HEK293T (cell line): ENCODE measurements at regions not wholly inside any gene's neighbourhood (a gene's known extent, or its start where the extent isn't known, plus 50 kb on each side); places are given as distances from the start of the nearest gene placed in this dataset.

ENCODE experiments used
- BHLHE40 ChIP-seq: fragments of 450-650 bp; IDR thresholded peaks from 2 replicates; pipeline ENCODE4 v1.6.1; 2016; ENCODE audit warnings: mild to moderate bottlenecking, moderate library complexity, borderline replicate concordance
- CTBP1 ChIP-seq: fragments of 450-650 bp; IDR thresholded peaks from 2 replicates; pipeline ENCODE4 v1.6.1; 2016; ENCODE audit warnings: borderline replicate concordance
- ELF4 ChIP-seq: fragments of 450-650 bp; IDR thresholded peaks from 2 replicates; pipeline ENCODE4 v1.6.1; 2017; ENCODE audit warnings: antibody characterized with exemption
- FOXA1 ChIP-seq: fragments of 450-650 bp; IDR thresholded peaks from 2 replicates; pipeline ENCODE4 v1.6.1; 2016; ENCODE audit warnings: mild to moderate bottlenecking
- FOXK2 ChIP-seq: fragments of 450-650 bp; IDR thresholded peaks from 2 replicates; pipeline ENCODE4 v1.6.1; 2016; ENCODE audit warnings: mild to moderate bottlenecking
- FOXM1 ChIP-seq: fragments of 450-650 bp; IDR thresholded peaks from 2 replicates; pipeline ENCODE4 v1.6.1; 2017; ENCODE audit warnings: mild to moderate bottlenecking, borderline replicate concordance
- HDGF ChIP-seq: fragments of 450-650 bp; IDR thresholded peaks from 2 replicates; pipeline ENCODE4 v1.6.1; 2017; ENCODE audit warnings: antibody characterized with exemption, borderline replicate concordance
- LEF1 ChIP-seq: fragments of 450-650 bp; IDR thresholded peaks from 2 replicates; pipeline ENCODE4 v1.6.1; 2017; ENCODE audit warnings: mild to moderate bottlenecking, borderline replicate concordance
- NFRKB ChIP-seq: fragments of 450-650 bp; IDR thresholded peaks from 2 replicates; pipeline ENCODE4 v1.6.1; 2016; ENCODE audit warnings: mild to moderate bottlenecking, moderate library complexity
- SP1 ChIP-seq: fragments of 450-650 bp; IDR thresholded peaks from 2 replicates; pipeline ENCODE4 v1.6.1; 2017
- SUZ12 ChIP-seq: fragments of 450-650 bp; IDR thresholded peaks from 2 replicates; pipeline ENCODE4 v1.6.1; 2016; ENCODE audit warnings: mild to moderate bottlenecking
- TARDBP ChIP-seq: fragments of 450-650 bp; IDR thresholded peaks from 2 replicates; pipeline ENCODE4 v1.6.1; 2016
- ZNF384 ChIP-seq: fragments of 450-650 bp; IDR thresholded peaks from 2 replicates; pipeline ENCODE4 v1.6.1; 2016

DNA sequence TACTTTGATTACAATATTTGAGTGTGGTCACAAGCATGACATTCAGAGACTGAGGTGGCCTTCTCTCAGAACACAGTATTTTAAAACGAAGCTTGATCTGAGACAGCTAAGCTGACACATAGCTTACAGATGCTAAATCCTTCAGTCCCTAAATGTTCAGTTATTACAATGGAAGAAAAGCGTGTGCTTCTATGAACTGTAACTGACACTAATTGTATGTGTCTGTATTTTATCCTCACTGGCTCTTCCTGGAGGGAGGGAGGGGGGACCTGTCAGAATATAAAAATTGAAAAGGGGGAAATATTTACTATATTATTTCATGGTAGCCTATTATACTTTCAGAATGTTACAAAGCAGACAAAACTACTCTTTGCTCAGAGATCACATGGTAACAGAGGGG is 340.2 kb downstream of the FIGN start:
- TF ChIP-seq ZNF384 (no peak), LEF1 (no peak), FOXM1 (no peak), CTBP1 (no peak), ELF4 (no peak), SP1 (no peak), HDGF (no peak), FOXA1 (no peak), FOXK2 (no peak), NFRKB (no peak), BHLHE40 (no peak), TARDBP (no peak), SUZ12 (no peak)
